HL-60 (cell line): ENCODE measurements at regions not wholly inside any gene's neighbourhood (a gene's known extent, or its start where the extent isn't known, plus 50 kb on each side); places are given as distances from the start of the nearest gene placed in this dataset.

ENCODE experiments used
- DNase-seq, 2 experiments: peaks; one replicate each; pipeline ENCODE4 v3.0.0-alpha.2; 2010 to 2020; ENCODE audit warnings: low read depth in 1 of 2, low spot score in 1 of 2
- H3K27ac ChIP-seq: fragments of 250-450 bp; sonication (Bioruptor Pico); replicated peaks from 2 replicates; pipeline ENCODE4 v1.5.1; 2020; ENCODE audit warnings: mild to moderate bottlenecking, moderate library complexity
- H3K27me3 ChIP-seq: fragments of 250-450 bp; sonication (Bioruptor Pico); 2 replicates; pipeline ENCODE4 v1.5.1; 2021; ENCODE audit warnings: mild to moderate bottlenecking, moderate library complexity; ENCODE audit not compliant: insufficient read depth, poor library complexity, severe bottlenecking
- H3K4me3 ChIP-seq: replicated peaks from 2 replicates; pipeline ENCODE4 v1.5.1; 2011; ENCODE audit warnings: mild to moderate bottlenecking, control low read depth, low read length; ENCODE audit not compliant: insufficient read depth
- CTCF ChIP-seq: IDR thresholded peaks from one replicate; pipeline ENCODE4 v1.5.1; 2011; ENCODE audit warnings: low read length, control low read depth, inconsistent platforms; ENCODE audit not compliant: insufficient read depth
- GABPA ChIP-seq: IDR thresholded peaks from 2 replicates; pipeline ENCODE4 v1.6.1; 2012; ENCODE audit warnings: low read depth
- POLR2AphosphoS5 ChIP-seq: IDR thresholded peaks from 2 replicates; pipeline ENCODE4 v1.6.1; 2012; ENCODE audit warnings: low read depth
- REST ChIP-seq: IDR thresholded peaks from 2 replicates; pipeline ENCODE4 v1.6.1; 2012; ENCODE audit warnings: low read depth; ENCODE audit not compliant: insufficient replicate concordance
- SPI1 ChIP-seq: IDR thresholded peaks from 2 replicates; pipeline ENCODE4 v1.6.1; 2012; ENCODE audit warnings: low read depth, mild to moderate bottlenecking, borderline replicate concordance

- no peaks in the 10 kb centered on the region for H3K27me3 ChIP-seq
- no peak overlapping the region for H3K4me3 ChIP-seq
- no peak overlapping the region for H3K27ac ChIP-seq
- DNase-seq, result no peak
- TF ChIP-seq GABPA, result no peak
- TF ChIP-seq POLR2AphosphoS5, result no peak
- no peak for TF ChIP-seq REST
- TF ChIP-seq CTCF, result no peak
- no peak for TF ChIP-seq SPI1
These were observed 195.0 kb upstream of the MDFIC2 start for GRCh38 chr3:70507486-70507885.

- Histone ChIP-seq H3K27ac (no peak overlapping the region), H3K27me3 (no peaks in the 10 kb centered on the region), H3K4me3 (no peak overlapping the region)
- TF ChIP-seq CTCF (no peak), POLR2AphosphoS5 (no peak), SPI1 (no peak), GABPA (no peak), REST (no peak)
- DNase-seq, result no peak
These were observed 194.3 kb upstream of the MDFIC2 start for GRCh38 chr3:70506775-70507174.

- DNase-seq, result no peak
- Histone ChIP-seq H3K4me3 (no peak overlapping the region), H3K27me3 (no peaks in the 10 kb centered on the region), H3K27ac (no peak overlapping the region)
- TF ChIP-seq CTCF (no peak), REST (no peak), POLR2AphosphoS5 (no peak; the same call in 1 of the 2 replicates), SPI1 (no peak), GABPA (no peak)
These were observed 189.1 kb upstream of the MDFIC2 start for GRCh38 chr3:70501561-70501960.
